ENCODE measurements at regions not wholly inside any gene's neighbourhood (a gene's known extent, or its start where the extent isn't known, plus 50 kb on each side); places are given as distances from the start of the nearest gene placed in this dataset.

DNA sequence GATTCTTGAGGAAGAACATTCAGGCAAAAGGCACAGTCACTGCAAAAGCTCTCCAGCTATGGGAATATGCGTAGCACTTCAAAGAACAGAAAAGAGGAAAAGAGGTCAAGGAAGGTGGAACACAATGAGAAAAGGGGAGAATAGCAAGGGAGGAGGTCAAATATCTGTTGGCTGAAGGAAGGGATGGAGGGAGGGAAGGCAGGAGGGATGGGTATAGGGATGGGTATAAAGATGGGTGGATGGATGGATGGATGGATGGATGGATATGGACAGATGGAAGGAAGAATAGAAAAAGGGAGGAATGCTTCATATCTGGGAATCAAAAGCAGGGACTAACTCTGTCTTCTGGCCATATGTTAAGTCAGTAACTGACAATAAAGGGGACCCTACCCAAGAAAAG lies 164.2 kb upstream of the TOP1 start:
- H3K4me3 ChIP-seq (ENCODE audit: low read length), result no peak overlapping the region
- no peak overlapping the region for H3K4me2 ChIP-seq (ENCODE audit: low read length)
- no peak for DNase-seq
- H3K9me3 ChIP-seq (ENCODE audit: low read length), result no peaks in the 10 kb centered on the region
- BruUV-seq (replicated peaks), result no TSS peak
- no peaks in the 10 kb centered on the region for H4K20me1 ChIP-seq (ENCODE audit: low read length)
- H3K79me2 ChIP-seq (ENCODE audit: low read length), result no peaks in the 10 kb centered on the region
- POLR2A ChIA-PET (ENCODE audit: unreplicated experiment), result no interaction called here
- H3K27ac ChIP-seq (ENCODE audit: low read length), result no peak overlapping the region
- H3F3A ChIP-seq (ENCODE audit: low read length, unreplicated experiment), result no peaks in the 10 kb centered on the region
- H3K27me3 ChIP-seq (ENCODE audit: low read length), result peaks cover 28% of the 10 kb centered on the region
- no peaks in the 10 kb centered on the region for H3K36me3 ChIP-seq (ENCODE audit: low read depth, low read length)
- no peaks in the 10 kb centered on the region for H3K9me2 ChIP-seq (replicated peaks; ENCODE audit: low read length)
- H3K4me1 ChIP-seq (ENCODE audit: insufficient read depth, low read length), result no peaks in the 10 kb centered on the region
- H3K9ac ChIP-seq (ENCODE audit: low read length), result no peak overlapping the region
- intact Hi-C loops (cut with micrococcal nuclease), result no loop called here
- no peak overlapping the region for H2AFZ ChIP-seq (ENCODE audit: low read length)
- CTCF ChIA-PET, result no interaction called here
- TF ChIP-seq, protein P1, sequence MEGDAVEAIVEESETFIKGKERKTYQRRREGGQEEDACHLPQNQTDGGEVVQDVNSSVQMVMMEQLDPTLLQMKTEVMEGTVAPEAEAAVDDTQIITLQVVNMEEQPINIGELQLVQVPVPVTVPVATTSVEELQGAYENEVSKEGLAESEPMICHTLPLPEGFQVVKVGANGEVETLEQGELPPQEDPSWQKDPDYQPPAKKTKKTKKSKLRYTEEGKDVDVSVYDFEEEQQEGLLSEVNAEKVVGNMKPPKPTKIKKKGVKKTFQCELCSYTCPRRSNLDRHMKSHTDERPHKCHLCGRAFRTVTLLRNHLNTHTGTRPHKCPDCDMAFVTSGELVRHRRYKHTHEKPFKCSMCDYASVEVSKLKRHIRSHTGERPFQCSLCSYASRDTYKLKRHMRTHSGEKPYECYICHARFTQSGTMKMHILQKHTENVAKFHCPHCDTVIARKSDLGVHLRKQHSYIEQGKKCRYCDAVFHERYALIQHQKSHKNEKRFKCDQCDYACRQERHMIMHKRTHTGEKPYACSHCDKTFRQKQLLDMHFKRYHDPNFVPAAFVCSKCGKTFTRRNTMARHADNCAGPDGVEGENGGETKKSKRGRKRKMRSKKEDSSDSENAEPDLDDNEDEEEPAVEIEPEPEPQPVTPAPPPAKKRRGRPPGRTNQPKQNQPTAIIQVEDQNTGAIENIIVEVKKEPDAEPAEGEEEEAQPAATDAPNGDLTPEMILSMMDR (conservative IDR thresholded peaks at IDR 0.05; ENCODE audit: low read depth, low read length), result no peak
- TF ChIP-seq EZH2 (IDR thresholded peaks at IDR 0.05; ENCODE audit: low read length, unreplicated experiment), result no peak
- no peak for ATAC-seq

DNA sequence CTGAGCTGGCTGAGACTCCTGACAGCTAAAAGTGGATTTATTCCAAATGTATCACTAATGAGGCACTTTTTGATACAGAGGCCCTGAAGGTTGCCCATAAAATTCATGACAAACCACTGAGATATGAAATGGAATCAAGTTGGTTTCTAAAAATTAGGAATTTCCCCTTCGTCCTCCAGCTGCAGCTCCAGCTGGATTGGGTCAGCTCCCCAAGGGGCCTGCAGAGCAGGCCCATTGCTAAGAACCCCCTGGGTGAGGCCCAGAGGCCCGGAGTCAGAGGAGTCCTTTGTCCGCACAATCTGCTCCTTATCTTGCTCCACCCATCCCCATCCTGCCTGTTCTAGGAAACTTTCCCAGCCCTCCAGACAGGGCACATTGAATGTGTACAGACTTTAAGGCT lies 163.5 kb upstream of the TOP1 start:
- Histone ChIP-seq H3K27me3 (ENCODE audit: low read length) (peaks cover 23% of the 10 kb centered on the region), H3K4me2 (ENCODE audit: low read length) (no peak overlapping the region), H2AFZ (ENCODE audit: low read length) (no peak overlapping the region), H4K20me1 (ENCODE audit: low read length) (no peaks in the 10 kb centered on the region), H3K4me1 (ENCODE audit: insufficient read depth, low read length) (no peaks in the 10 kb centered on the region), H3K79me2 (ENCODE audit: low read length) (no peaks in the 10 kb centered on the region), H3K9ac (ENCODE audit: low read length) (no peak overlapping the region), H3K9me3 (ENCODE audit: low read length) (no peaks in the 10 kb centered on the region), H3K27ac (ENCODE audit: low read length) (no peak overlapping the region), H3K4me3 (ENCODE audit: low read length) (no peak overlapping the region), H3K36me3 (ENCODE audit: low read depth, low read length) (no peaks in the 10 kb centered on the region), H3K9me2 (replicated peaks; ENCODE audit: low read length) (no peaks in the 10 kb centered on the region), H3F3A (ENCODE audit: low read length, unreplicated experiment) (no peaks in the 10 kb centered on the region)
- ChIA-PET CTCF (no interaction called here), POLR2A (ENCODE audit: unreplicated experiment) (no interaction called here)
- BruUV-seq (replicated peaks), result no TSS peak
- intact Hi-C loops (cut with micrococcal nuclease), result no loop called here
- TF ChIP-seq EZH2 (IDR thresholded peaks at IDR 0.05; ENCODE audit: low read length, unreplicated experiment) (no peak), EZH2phosphoT487 (IDR thresholded peaks at IDR 0.05; ENCODE audit: borderline replicate concordance, low read length) (no peak)
- TF ChIP-seq, protein P1 (conservative IDR thresholded peaks at IDR 0.05; ENCODE audit: low read depth, low read length), result no peak
- ATAC-seq (no peak), DNase-seq (no peak)

DNA sequence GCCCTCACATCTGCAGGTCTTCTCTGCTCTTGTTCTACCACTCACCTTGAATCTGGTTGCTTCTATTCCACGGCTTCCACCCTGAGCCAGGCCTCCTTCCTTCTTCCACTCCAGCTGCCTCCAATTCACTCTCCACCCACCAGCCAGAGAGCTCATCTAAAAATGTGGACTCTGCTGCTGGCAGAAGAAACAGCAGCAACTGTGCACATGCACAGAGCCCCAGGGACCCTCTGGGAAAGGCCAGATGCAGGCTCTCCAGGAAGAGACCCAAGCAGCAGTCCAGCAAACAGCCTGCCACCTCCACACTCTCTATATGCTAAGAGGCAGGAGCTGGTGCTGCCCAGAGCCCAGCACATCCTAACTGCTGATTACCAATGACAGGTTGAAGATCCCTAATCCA lies 162.6 kb upstream of the TOP1 start:
- H3K4me3 ChIP-seq (ENCODE audit: low read length), result no peak overlapping the region
- H3K9me2 ChIP-seq (replicated peaks; ENCODE audit: low read length), result no peaks in the 10 kb centered on the region
- no peak for DNase-seq
- H3F3A ChIP-seq (ENCODE audit: low read length, unreplicated experiment), result no peaks in the 10 kb centered on the region
- ChIA-PET CTCF (no interaction called here), POLR2A (ENCODE audit: unreplicated experiment) (no interaction called here)
- H3K36me3 ChIP-seq (ENCODE audit: low read depth, low read length), result no peaks in the 10 kb centered on the region
- no peaks in the 10 kb centered on the region for H3K9me3 ChIP-seq (ENCODE audit: low read length)
- intact Hi-C loops (cut with micrococcal nuclease), result no loop called here
- BruUV-seq (replicated peaks), result no TSS peak
- no peaks in the 10 kb centered on the region for H3K4me1 ChIP-seq (ENCODE audit: insufficient read depth, low read length)
- H3K79me2 ChIP-seq (ENCODE audit: low read length), result no peaks in the 10 kb centered on the region
- peaks cover 23% of the 10 kb centered on the region for H3K27me3 ChIP-seq (ENCODE audit: low read length)
- H4K20me1 ChIP-seq (ENCODE audit: low read length), result no peaks in the 10 kb centered on the region
- no peak for ATAC-seq
- H3K4me2 ChIP-seq (ENCODE audit: low read length), result no peak overlapping the region
- TF ChIP-seq, protein P1 (conservative IDR thresholded peaks at IDR 0.05; ENCODE audit: low read depth, low read length), result no peak
- no peak for TF ChIP-seq EZH2 (IDR thresholded peaks at IDR 0.05; ENCODE audit: low read length, unreplicated experiment)
- TF ChIP-seq EZH2phosphoT487 (IDR thresholded peaks at IDR 0.05; ENCODE audit: borderline replicate concordance, low read length), result no peak
- H3K27ac ChIP-seq (ENCODE audit: low read length), result no peak overlapping the region
- no peak overlapping the region for H2AFZ ChIP-seq (ENCODE audit: low read length)
- H3K9ac ChIP-seq (ENCODE audit: low read length), result no peak overlapping the region
